ENCODE measurements at regions not wholly inside any gene's neighbourhood (a gene's known extent, or its start where the extent isn't known, plus 50 kb on each side); places are given as distances from the start of the nearest gene placed in this dataset.

DNA sequence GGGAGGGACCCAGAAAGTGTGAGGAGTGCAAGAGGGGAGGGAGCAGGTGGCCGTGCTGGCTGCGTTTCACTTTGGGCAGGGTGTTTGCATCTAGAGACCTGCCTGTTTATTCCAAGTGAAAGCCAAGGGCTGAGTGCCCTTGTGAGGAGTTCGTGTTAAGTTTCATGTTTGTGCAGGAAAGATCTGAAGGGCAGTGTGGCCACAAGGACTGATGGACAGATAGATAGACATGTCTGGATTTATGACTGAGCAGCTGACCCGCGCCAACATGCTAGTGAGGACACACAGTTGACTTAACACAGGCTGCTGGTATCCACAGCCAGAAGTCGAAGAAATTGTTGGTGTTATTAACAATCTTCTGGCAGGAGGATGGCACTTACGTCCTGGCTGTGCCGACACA is 387.6 kb upstream of the TNP1 start:
- intact Hi-C loops (cut with micrococcal nuclease; ENCODE audit: unreplicated experiment), result no loop called here
- ChIA-PET CTCF (no interaction called here), POLR2A (ENCODE audit: low non-redundant PET) (no interaction called here)
- DNase-seq (ENCODE audit: low spot score), result no peak
- no peaks in the 10 kb centered on the region for H3K36me3 ChIP-seq (ENCODE audit: insufficient read depth, low read length, poor library complexity, severe bottlenecking)
- peaks cover 19% of the 10 kb centered on the region for H3K4me1 ChIP-seq (ENCODE audit: insufficient read depth, low read length, poor library complexity, severe bottlenecking)
- no peak overlapping the region for H3K4me3 ChIP-seq (ENCODE audit: low read depth, low read length, poor library complexity, severe bottlenecking)
- no peak overlapping the region for H3K27ac ChIP-seq (ENCODE audit: low read depth, low read length, poor library complexity, severe bottlenecking)
- no peaks in the 10 kb centered on the region for H3K27me3 ChIP-seq (replicated peaks; ENCODE audit: insufficient read depth, low read depth, low read length, poor library complexity)
- no TSS peak for BruUV-seq (replicated peaks)
- no peaks in the 10 kb centered on the region for H3K9me3 ChIP-seq (ENCODE audit: low read depth, low read length, poor library complexity, severe bottlenecking)
- TF ChIP-seq EZH2 (IDR thresholded peaks at IDR 0.05; ENCODE audit: borderline replicate concordance, low read depth, low read length, poor library complexity, severe bottlenecking) (no peak), CTCF (conservative IDR thresholded peaks at IDR 0.05; ENCODE audit: low read depth, low read length) (no peak)

- no peak overlapping the region for H3K27ac ChIP-seq (ENCODE audit: low read depth, low read length, poor library complexity, severe bottlenecking)
- peaks cover 19% of the 10 kb centered on the region for H3K4me1 ChIP-seq (ENCODE audit: insufficient read depth, low read length, poor library complexity, severe bottlenecking)
- H3K4me3 ChIP-seq (ENCODE audit: low read depth, low read length, poor library complexity, severe bottlenecking), result no peak overlapping the region
- no peaks in the 10 kb centered on the region for H3K27me3 ChIP-seq (replicated peaks; ENCODE audit: insufficient read depth, low read depth, low read length, poor library complexity)
- DNase-seq (ENCODE audit: low spot score), result no peak
- H3K9me3 ChIP-seq (ENCODE audit: low read depth, low read length, poor library complexity, severe bottlenecking), result no peaks in the 10 kb centered on the region
- ChIA-PET POLR2A (ENCODE audit: low non-redundant PET) (no interaction called here), CTCF (no interaction called here)
- no TSS peak for BruUV-seq (replicated peaks)
- intact Hi-C loops (cut with micrococcal nuclease; ENCODE audit: unreplicated experiment), result no loop called here
- H3K36me3 ChIP-seq (ENCODE audit: insufficient read depth, low read length, poor library complexity, severe bottlenecking), result no peaks in the 10 kb centered on the region
- no peak for TF ChIP-seq CTCF (conservative IDR thresholded peaks at IDR 0.05; ENCODE audit: low read depth, low read length)
- no peak for TF ChIP-seq EZH2 (IDR thresholded peaks at IDR 0.05; ENCODE audit: borderline replicate concordance, low read depth, low read length, poor library complexity, severe bottlenecking)
These were observed 386.2 kb upstream of the TNP1 start for GRCh38 chr2:217246108-217246507.

- TF ChIP-seq EZH2 (IDR thresholded peaks at IDR 0.05; ENCODE audit: borderline replicate concordance, low read depth, low read length, poor library complexity, severe bottlenecking), result no peak
- no peak for TF ChIP-seq CTCF (conservative IDR thresholded peaks at IDR 0.05; ENCODE audit: low read depth, low read length)
- Histone ChIP-seq H3K27me3 (replicated peaks; ENCODE audit: insufficient read depth, low read depth, low read length, poor library complexity) (no peaks in the 10 kb centered on the region), H3K4me1 (ENCODE audit: insufficient read depth, low read length, poor library complexity, severe bottlenecking) (peaks cover 16% of the 10 kb centered on the region), H3K27ac (ENCODE audit: low read depth, low read length, poor library complexity, severe bottlenecking) (no peak overlapping the region), H3K4me3 (ENCODE audit: low read depth, low read length, poor library complexity, severe bottlenecking) (no peak overlapping the region), H3K36me3 (ENCODE audit: insufficient read depth, low read length, poor library complexity, severe bottlenecking) (no peaks in the 10 kb centered on the region), H3K9me3 (ENCODE audit: low read depth, low read length, poor library complexity, severe bottlenecking) (no peaks in the 10 kb centered on the region)
- intact Hi-C loops (cut with micrococcal nuclease; ENCODE audit: unreplicated experiment), result no loop called here
- no peak for DNase-seq (ENCODE audit: low spot score)
- BruUV-seq (replicated peaks), result no TSS peak
- POLR2A ChIA-PET (ENCODE audit: low non-redundant PET), result no interaction called here
- CTCF ChIA-PET, result no interaction called here
These were observed 385.0 kb upstream of the TNP1 start for GRCh38 chr2:217244815-217245214.
